ENCODE measurements at regions not wholly inside any gene's neighbourhood (a gene's known extent, or its start where the extent isn't known, plus 50 kb on each side); places are given as distances from the start of the nearest gene placed in this dataset.

- POLR2A ChIA-PET = no interaction called here
- Histone ChIP-seq H3K36me3 (ENCODE audit: insufficient read depth, low read length) (no peaks in the 10 kb centered on the region), H3K79me2 (ENCODE audit: insufficient read depth, low read depth, low read length) (no peaks in the 10 kb centered on the region), H2AFZ (ENCODE audit: low read length) (no peak overlapping the region), H3K4me1 (ENCODE audit: insufficient read depth, low read length, poor library complexity, severe bottlenecking) (no peaks in the 10 kb centered on the region), H3K4me2 (ENCODE audit: low read length) (no peak overlapping the region), H3K27ac (ENCODE audit: low read depth, low read length, poor library complexity, severe bottlenecking) (no peak overlapping the region), H3K4me3 (ENCODE audit: low read depth, low read length, poor library complexity, severe bottlenecking) (no peak overlapping the region), H4K20me1 (ENCODE audit: insufficient read depth, low read length) (no peaks in the 10 kb centered on the region), H3K9me2 (ENCODE audit: insufficient read depth, low read length) (no peaks in the 10 kb centered on the region), H3K9me3 (ENCODE audit: low read length) (no peaks in the 10 kb centered on the region)
- CTCF ChIA-PET (ENCODE audit: unreplicated experiment) = no interaction called here
- intact Hi-C loops (cut with micrococcal nuclease; ENCODE audit: unreplicated experiment) = no loop called here
- DNase-seq (ENCODE audit: low spot score) = no peak
- TF ChIP-seq EZH2phosphoT487 (IDR thresholded peaks at IDR 0.05; ENCODE audit: borderline replicate concordance, low read depth, low read length) (no peak), CTCF (conservative IDR thresholded peaks at IDR 0.05; ENCODE audit: low read length) (no peak)
- BruUV-seq (replicated peaks) = no TSS peak
Observed at GRCh38 chr5:115398719-115399118, 102.3 kb upstream of the CCDC112 start.

- no peak overlapping the region for H2AFZ ChIP-seq (ENCODE audit: low read length)
- no peak overlapping the region for H3K4me3 ChIP-seq (ENCODE audit: low read depth, low read length, poor library complexity, severe bottlenecking)
- H3K9me3 ChIP-seq (ENCODE audit: low read length) = no peaks in the 10 kb centered on the region
- no peak overlapping the region for H3K27ac ChIP-seq (ENCODE audit: low read depth, low read length, poor library complexity, severe bottlenecking)
- no peaks in the 10 kb centered on the region for H3K79me2 ChIP-seq (ENCODE audit: insufficient read depth, low read depth, low read length)
- ChIA-PET POLR2A (no interaction called here), CTCF (ENCODE audit: unreplicated experiment) (no interaction called here)
- no peaks in the 10 kb centered on the region for H4K20me1 ChIP-seq (ENCODE audit: insufficient read depth, low read length)
- no TSS peak for BruUV-seq (replicated peaks)
- intact Hi-C loops (cut with micrococcal nuclease; ENCODE audit: unreplicated experiment) = no loop called here
- H3K36me3 ChIP-seq (ENCODE audit: insufficient read depth, low read length) = no peaks in the 10 kb centered on the region
- TF ChIP-seq CTCF (conservative IDR thresholded peaks at IDR 0.05; ENCODE audit: low read length) (no peak), EZH2phosphoT487 (IDR thresholded peaks at IDR 0.05; ENCODE audit: borderline replicate concordance, low read depth, low read length) (no peak)
- no peak for DNase-seq (ENCODE audit: low spot score)
- no peaks in the 10 kb centered on the region for H3K9me2 ChIP-seq (ENCODE audit: insufficient read depth, low read length)
- no peaks in the 10 kb centered on the region for H3K4me1 ChIP-seq (ENCODE audit: insufficient read depth, low read length, poor library complexity, severe bottlenecking)
- no peak overlapping the region for H3K4me2 ChIP-seq (ENCODE audit: low read length)
Observed at GRCh38 chr5:115396688-115397087, 100.2 kb upstream of the CCDC112 start.

- Histone ChIP-seq H3K27ac (ENCODE audit: low read depth, low read length, poor library complexity, severe bottlenecking) (no peak overlapping the region), H3K9me3 (ENCODE audit: low read length) (no peaks in the 10 kb centered on the region), H3K36me3 (ENCODE audit: insufficient read depth, low read length) (no peaks in the 10 kb centered on the region), H3K9me2 (ENCODE audit: insufficient read depth, low read length) (no peaks in the 10 kb centered on the region), H2AFZ (ENCODE audit: low read length) (no peak overlapping the region), H3K4me1 (ENCODE audit: insufficient read depth, low read length, poor library complexity, severe bottlenecking) (no peaks in the 10 kb centered on the region), H4K20me1 (ENCODE audit: insufficient read depth, low read length) (no peaks in the 10 kb centered on the region), H3K4me2 (ENCODE audit: low read length) (no peak overlapping the region), H3K4me3 (ENCODE audit: low read depth, low read length, poor library complexity, severe bottlenecking) (no peak overlapping the region), H3K79me2 (ENCODE audit: insufficient read depth, low read depth, low read length) (no peaks in the 10 kb centered on the region)
- intact Hi-C loops (cut with micrococcal nuclease; ENCODE audit: unreplicated experiment) = no loop called here
- CTCF ChIA-PET (ENCODE audit: unreplicated experiment) = no interaction called here
- no TSS peak for BruUV-seq (replicated peaks)
- POLR2A ChIA-PET = no interaction called here
- no peak for TF ChIP-seq EZH2phosphoT487 (IDR thresholded peaks at IDR 0.05; ENCODE audit: borderline replicate concordance, low read depth, low read length)
- no peak for TF ChIP-seq CTCF (conservative IDR thresholded peaks at IDR 0.05; ENCODE audit: low read length)
- no peak for DNase-seq (ENCODE audit: low spot score)
Observed at GRCh38 chr5:115396081-115396480, 99.6 kb upstream of the CCDC112 start.
